ENCODE measurements at regions not wholly inside any gene's neighbourhood (a gene's known extent, or its start where the extent isn't known, plus 50 kb on each side); places are given as distances from the start of the nearest gene placed in this dataset.

GRCh38 chr10:124174673-124175645, 81.6 kb upstream of the CHST15 start (continued):
- TF ChIP-seq JUNB (IDR thresholded peaks at IDR 0.05) (no peak), TBL1XR1 (IDR thresholded peaks at IDR 0.05; ENCODE audit: low read depth, low read length) (no peak), IRF3 (IDR thresholded peaks at IDR 0.05) (no peak), RB1 (IDR thresholded peaks at IDR 0.05; ENCODE audit: borderline replicate concordance) (no peak), RBBP5 (conservative IDR thresholded peaks at IDR 0.05) (no peak)

GRCh38 chr10:124174071-124174566, 80.7 kb upstream of the CHST15 start:
- FAIRE-seq (no peak), ATAC-seq (no peak), DNase-seq (ENCODE audit: low read depth, low spot score) (no peak)
- H3K36me3 ChIP-seq (ENCODE audit: control insufficient read depth in 2 of 2, insufficient read depth in 2 of 2, low read length in 1 of 2) = no peaks in the 10 kb centered on the region
- intact Hi-C loops (cut with micrococcal nuclease; ENCODE audit: unreplicated experiment) (no loop called here), in situ Hi-C loops (cut with MboI) (no loop called here)
- peaks cover 6% of the 10 kb centered on the region; the same call in 1 of the 2 replicates for H3K4me1 ChIP-seq (ENCODE audit: control insufficient read depth, insufficient read depth, low read length)
- no peak overlapping the region for H3K9ac ChIP-seq (ENCODE audit: control insufficient read depth, insufficient read depth, low read length)
- H2AFZ ChIP-seq (ENCODE audit: control insufficient read depth, low read depth, low read length) = no peak overlapping the region
- H4K20me1 ChIP-seq (ENCODE audit: control insufficient read depth, insufficient read depth) = no peaks in the 10 kb centered on the region
- ChIA-PET POLR2A (no interaction called here), SMC1A (ENCODE audit: uncharacterized antibody, unreplicated experiment) (no interaction called here), CTCF (interaction anchor here (0.8 kb wide), 1 partner anchor 90 kb away, joined by 3 read pairs; no protein-coding TSS in a partner anchor), RAD21 (ENCODE audit: unreplicated experiment) (no interaction called here)
- no peaks in the 10 kb centered on the region; the same call in 2 of the 3 replicates for H3K9me3 ChIP-seq (replicated peaks; ENCODE audit: control insufficient read depth, insufficient read depth, low read length)
- no peak overlapping the region for H3K27ac ChIP-seq (ENCODE audit: control insufficient read depth, insufficient read depth)
- WGBS (ENCODE audit: insufficient coverage, insufficient replicate concordance, low lambda C conversion rate, missing lambda C conversion rate) = 48% methylated on average over 15 of the region's 15 CpGs
- BruUV-seq (replicated peaks) = no TSS peak
- H3K4me2 ChIP-seq (ENCODE audit: control insufficient read depth, insufficient read depth) = no peak overlapping the region
- no peaks in the 10 kb centered on the region for H3K79me2 ChIP-seq (ENCODE audit: control insufficient read depth, insufficient read depth, low read length)
- peaks cover 0 to 2% of the 10 kb centered on the region in 2 experiments; a peak in 3 of 4 replicates for H3K27me3 ChIP-seq (replicated peaks in 1 of 2; ENCODE audit: control insufficient read depth in 2 of 2, insufficient read depth in 2 of 2, low read length in 1 of 2)
- no peak overlapping the region for H3K4me3 ChIP-seq
- TF ChIP-seq RELB (IDR thresholded peaks at IDR 0.05; ENCODE audit: low read depth) (no peak), GABPA (IDR thresholded peaks at IDR 0.05; ENCODE audit: low read depth) (no peak), ZBTB4 (CRISPR knock-in tag; IDR thresholded peaks at IDR 0.05) (no peak), TAF1 (IDR thresholded peaks at IDR 0.05; ENCODE audit: borderline replicate concordance, low read depth, low read length) (no peak), TCF3 (IDR thresholded peaks at IDR 0.05; ENCODE audit: borderline replicate concordance, insufficient read depth, low read depth, low read length) (no peak), KAT2A (conservative IDR thresholded peaks at IDR 0.05; ENCODE audit: control insufficient read depth, low read depth, low read length) (no peak), RCOR1 (conservative IDR thresholded peaks at IDR 0.05; ENCODE audit: low read depth, low read length) (no peak), TCF7 (IDR thresholded peaks at IDR 0.05; ENCODE audit: borderline replicate concordance) (no peak)

Measured in GM12878 (cell line).